ENCODE measurements at regions not wholly inside any gene's neighbourhood (a gene's known extent, or its start where the extent isn't known, plus 50 kb on each side); places are given as distances from the start of the nearest gene placed in this dataset.

DNA sequence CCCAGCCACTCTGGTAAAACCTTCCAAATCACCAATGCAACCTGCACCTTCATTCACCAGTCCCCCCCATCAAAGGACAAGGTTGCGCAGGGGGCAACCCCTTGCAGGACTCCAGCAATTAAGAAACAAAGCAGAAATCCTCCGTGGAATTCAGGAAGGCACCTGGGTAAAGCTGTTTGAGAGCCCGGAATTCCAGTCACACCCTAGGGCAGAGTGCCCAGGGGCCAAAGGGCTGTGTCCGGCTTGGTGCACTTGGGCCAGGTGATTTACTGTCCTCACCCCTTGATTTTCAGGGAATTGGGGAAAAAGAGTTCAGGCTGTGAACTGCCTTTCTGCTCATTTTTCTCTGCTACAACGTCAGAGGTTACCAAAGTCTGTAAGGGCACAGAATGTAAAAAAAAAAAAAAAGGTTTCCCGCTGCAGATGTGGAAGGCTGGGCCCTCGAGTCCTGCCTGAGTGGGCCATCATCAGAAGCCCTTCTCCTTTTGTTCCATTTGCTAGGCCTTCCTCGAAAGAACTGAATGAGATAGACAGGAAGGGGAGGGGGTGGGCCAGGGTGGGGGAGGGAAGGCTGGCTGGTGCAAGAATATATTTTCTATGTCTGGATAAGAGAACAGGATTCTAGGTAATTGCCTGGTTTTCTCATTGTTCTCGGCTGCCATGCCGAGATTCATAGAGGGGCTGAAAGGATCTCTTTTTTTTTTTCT, 266.5 kb upstream of the PSMD7 start:
- DNase-seq = no peak

DNA sequence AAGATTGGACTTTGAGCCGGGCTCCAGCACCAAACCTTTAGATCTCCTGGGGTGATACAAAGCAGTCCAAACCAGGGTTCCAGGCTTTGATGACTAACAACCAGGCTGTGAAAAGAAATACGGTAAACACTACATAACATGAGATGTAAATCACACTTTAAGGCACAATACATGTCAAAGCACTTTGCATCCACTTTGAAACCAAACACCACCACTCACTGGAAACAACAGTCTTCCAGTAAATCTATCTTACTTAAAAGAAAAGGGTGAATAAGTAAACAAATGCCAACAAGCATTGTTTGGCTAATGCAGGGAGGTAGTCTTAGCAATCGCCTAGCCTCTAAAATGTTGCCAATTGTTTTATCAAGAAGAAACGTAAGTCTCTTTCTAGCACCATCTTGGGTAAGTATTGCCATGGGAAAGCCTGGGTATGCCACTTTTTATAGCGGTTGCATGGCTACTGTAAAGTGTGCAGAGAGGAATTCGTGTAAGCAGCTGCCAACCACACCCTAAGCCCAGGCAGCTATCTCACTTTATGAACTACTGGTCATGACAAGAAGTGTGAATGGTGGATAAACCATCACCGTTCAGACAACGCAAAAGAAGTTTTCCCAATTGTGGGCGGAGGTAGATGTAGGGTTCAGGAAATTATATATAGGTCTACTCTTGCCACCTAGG, 267.4 kb upstream of the PSMD7 start:
- DNase-seq = peak in 1 of 2 experiments; percentile 75

DNA sequence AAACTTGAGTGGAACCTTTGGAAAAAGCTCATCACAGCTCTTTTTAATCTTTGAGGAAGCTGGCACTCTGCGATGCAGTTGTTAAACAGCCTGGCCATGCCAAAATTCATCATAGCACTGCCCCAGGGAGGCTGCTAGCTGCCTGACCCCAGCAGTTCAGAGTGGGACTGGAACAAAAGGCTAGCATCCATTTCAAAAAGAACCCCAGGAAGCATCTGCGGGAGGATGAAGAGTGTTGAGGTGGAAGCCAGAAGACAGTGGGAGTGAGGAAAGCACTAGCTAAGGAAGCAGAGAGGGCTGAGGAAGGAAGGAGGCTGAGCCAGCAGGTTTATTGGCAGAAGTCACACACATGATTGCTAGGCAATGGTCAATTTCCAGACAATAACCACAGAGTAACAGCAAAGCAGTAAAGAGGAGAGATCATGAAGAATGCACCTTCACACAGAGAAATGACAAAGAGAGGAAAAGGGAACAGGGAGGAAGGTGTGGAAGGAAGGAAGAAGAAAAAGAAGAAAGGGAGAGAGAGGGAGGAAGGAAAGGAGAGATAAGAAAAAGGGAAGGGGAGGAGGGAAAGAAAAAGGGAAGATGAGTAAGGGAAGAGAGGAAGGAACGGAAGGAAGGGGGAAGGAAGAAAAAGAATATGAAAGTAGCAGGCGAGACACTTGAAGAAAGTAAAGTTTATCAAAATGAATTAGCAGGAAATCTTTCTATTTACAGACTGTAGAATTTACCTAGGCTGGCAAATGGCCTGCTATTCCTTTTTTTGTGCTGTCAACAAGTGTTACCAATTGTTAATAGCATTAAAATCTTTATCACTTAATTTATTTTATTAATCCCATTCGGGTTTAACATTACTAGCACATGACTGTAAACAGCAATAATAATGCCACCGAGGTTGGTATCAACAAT, 270.0 kb upstream of the PSMD7 start:
- no peak for DNase-seq

DNA sequence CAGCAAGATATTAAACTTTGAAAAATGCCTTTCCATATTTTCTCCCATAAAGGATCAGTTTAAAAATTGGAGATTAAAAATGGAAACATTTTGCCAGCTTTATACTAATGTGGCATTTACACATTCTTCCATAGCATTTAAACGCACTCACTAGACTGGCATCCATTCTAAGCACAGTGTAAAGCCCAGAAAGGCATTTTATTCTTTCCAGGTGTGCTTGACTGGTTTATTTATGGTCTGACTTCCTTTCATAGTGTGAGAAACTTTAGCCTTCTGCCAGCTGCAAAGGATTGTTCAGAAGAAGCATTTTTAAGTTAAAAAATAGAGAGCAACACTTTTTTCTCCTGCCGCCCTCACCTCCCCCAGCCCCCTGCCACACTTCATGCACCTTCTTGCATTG, 271.7 kb upstream of the PSMD7 start:
- DNase-seq = no peak

DNA sequence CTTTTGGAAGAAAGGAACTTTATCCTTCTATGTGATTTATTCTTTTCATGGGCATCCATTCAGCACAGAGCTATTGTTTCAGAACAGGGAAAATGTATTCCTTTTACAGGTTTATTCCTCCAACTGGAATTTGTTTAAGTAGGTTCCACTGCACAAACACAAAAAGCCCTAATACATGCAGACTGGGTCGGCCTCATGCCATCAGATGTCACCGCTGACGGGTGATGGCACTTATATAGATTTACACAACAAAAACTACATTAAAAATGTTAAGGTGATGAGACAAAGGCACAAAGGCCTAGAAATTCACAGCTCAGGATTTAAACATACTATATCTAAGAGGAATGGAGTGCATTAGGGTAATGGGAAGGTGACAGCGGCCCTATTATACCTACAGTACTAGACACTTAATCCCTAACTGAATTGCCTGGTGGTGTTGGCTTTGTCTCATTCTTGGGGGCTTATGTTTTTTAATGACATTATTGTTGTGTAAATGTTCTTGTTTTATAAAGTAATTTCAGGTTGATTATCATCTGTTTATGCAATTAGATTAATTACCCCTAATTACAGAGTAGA, 276.4 kb upstream of the PSMD7 start:
- DNase-seq = no peak

DNA sequence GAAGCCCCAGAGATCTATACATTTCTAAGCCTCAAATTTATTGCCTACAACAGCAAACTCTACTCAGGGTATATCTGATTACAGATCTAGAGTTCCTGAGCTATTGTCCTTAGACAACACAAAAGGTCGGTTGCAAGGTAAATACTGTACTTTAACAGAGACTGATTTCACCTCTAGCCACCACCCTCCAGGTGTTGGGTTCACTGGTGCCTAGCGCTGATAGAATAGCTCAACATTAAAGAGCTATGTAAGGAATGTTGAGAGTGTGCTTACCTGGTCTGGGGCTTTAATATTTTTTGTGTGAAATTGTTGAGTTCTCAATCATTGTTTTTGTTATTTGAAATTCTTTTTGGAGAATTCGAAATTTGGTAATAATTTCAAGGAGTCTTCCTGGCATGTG, 277.0 kb upstream of the PSMD7 start:
- no peak for DNase-seq

DNA sequence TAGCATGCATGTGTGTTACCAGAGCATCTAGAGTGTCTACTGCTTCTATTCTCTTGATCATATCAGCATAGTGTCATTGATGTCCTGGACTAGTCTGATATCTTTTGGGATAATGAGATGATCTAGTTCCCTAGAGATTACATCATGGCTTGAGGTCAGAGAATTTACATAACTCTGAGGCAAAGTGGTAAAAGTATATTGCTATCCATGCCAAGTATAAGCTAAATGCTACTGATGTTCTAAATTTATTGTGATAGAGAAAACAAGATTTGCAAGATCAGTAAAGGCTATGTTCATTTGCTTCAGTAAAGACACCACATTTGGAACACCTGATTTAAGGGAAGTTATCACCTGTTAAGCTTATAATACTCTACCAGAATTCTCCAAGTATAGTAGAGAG, 280.7 kb upstream of the PSMD7 start:
- no peak for DNase-seq

DNA sequence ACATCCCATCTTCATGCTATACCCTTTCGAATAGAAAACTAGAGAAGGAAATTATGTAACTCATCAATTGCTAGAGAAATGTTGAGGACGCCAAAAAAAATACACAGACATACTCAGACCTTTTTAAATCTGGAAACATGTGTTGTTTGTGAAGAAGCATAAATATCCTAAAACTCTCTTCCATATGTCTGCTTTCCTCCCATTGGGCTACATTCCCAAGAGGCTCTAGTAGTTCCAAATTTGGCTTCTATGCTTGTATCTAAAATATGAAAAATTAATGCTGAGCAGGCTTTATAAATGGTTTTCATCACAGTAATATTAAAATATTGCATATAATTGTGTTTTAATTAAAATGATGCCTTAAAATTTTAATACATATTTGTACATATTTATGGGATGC, 297.9 kb upstream of the PSMD7 start:
- no peak for DNase-seq

DNA sequence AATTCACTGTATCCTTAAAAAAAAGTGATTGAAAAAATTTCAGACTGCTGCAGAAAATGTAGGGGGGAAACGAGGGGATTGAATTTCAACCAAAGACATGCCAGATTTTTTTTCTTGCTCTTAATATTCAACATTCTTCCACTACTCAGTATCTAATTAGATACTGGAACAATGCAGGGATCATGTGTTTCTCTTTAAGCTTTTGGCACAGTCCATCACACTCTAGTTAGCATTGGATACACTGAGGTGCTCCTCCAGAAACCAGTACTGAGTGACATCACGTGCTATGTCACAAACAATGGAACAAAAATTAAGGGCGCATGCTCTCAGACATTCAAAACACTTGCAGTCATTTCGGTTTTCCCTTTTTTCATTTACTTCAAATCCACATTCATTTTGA, 298.6 kb upstream of the PSMD7 start:
- DNase-seq = no peak

DNA sequence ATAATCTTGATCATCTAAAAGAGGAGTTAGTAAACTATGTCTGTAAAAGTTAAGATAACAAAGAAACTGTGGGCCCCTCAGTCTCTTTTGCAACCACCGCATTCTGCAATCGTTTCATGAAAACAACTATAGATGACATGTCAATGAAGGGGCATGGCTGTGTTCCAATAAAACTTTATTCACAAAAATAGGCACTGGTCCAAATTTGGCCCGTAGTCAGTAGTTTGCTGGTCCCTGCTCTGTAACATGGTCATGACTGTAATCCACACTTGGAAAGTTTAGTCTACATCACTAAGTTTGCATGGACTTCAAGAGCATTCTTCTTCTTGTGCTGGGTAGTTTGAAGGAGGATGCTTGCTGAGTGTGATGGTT, 299.3 kb upstream of the PSMD7 start:
- no peak for DNase-seq

DNA sequence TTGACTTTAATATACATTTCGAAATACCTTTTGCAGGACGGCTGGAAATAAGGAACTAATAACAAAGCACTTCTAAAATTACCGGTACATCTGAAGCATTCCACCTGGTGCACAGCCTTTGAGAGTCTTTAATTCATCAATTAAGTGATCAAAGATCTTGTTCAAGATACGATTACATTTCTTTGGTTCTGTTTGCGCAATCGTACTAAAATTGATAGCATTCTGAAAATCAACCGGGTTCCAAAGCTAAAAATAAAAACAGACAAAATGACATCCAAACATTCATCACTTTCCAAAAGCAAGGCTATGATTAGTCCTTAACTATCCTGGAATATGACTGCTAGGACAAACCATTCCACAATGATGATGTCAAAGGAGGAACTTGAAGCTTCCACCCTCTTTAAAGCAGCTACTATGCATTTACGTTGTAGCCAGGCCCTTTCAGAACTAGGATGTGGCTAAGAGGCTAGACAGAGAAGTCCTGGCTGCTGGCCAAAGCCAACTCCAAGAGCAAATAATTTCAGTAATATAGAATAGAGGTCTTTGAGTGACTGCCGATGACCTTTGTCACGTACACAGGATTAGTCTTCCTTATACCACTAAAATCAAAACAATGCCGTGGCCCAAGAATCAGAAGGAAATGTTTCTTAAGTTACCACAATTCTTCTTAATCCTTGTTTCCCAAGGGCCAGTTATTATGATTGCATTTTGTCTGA, 299.8 kb upstream of the PSMD7 start:
- no peak for DNase-seq

DNA sequence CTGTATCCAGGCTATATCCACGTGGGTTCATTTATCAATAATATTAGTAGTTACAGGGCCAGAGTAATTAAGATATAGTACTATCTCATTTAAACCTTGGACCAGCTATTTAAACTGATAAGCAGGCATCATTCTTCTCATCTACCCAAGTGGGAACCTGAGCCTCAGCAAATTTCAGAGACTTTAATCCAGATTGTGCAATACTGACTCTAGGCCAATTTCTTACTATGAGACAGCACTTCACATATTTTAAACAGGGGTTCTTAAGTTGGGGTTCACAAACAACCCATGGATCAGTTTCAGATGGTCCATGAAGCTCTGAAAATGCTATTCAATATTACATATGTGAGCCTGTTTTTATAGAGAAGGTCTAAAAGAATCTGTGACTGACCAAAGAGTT, 302.7 kb upstream of the PSMD7 start:
- no peak for DNase-seq

DNA sequence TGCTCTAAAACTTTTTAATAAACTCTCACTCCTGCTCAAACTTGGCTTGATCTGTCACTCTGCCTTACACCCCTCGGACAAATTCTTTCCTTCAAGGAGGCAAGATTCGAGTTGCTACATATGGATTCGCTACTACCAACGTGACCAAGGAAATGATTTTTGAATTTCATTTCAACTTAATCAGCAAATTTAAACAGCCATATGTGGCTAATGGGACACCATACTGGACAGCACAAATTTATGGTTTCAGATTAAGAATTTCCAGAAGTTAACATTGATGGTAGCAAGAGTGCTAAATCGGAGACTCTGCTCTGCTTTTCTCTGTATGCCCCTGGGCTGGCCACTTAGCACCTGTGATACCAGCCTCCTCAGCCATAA, 318.2 kb upstream of the PSMD7 start:
- DNase-seq = no peak

DNA sequence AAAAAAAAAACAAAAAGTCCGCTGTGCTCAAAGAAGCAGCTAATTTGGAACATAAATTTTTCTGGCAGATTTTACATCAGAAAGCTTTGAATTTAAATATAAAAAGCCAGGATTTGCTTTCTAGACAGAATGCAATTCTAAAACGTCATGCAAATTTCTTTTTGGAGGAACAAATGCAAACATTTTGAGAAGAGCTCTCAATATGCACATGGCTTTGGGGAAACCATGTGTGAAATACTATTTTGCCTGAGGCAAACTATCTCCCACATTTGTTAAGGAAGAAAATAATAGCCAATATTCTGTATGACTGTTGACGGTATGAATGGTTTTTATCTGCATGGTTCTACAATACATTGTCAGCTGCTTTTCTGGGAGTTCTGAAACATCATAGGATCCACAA, 320.0 kb upstream of the PSMD7 start:
- no peak for DNase-seq

DNA sequence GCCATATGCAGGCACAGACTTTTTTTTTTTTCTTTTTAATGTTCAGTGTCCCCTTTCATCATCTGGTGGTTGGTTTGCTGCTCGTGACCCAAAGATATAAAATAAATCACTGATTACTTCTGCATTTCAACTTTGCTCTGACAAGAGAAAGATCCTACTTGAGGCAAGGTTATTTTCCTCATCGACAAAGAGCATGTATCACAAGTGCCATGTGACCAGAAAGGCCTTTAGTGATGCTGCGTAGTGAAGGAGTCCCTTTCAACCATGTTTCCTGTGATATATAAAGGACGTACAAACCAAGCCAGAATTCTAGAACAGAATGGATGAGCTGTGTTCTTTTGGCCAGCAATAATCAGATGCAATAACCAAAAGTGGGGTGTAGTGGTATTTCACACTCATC, 323.4 kb upstream of the PSMD7 start:
- no peak for DNase-seq

DNA sequence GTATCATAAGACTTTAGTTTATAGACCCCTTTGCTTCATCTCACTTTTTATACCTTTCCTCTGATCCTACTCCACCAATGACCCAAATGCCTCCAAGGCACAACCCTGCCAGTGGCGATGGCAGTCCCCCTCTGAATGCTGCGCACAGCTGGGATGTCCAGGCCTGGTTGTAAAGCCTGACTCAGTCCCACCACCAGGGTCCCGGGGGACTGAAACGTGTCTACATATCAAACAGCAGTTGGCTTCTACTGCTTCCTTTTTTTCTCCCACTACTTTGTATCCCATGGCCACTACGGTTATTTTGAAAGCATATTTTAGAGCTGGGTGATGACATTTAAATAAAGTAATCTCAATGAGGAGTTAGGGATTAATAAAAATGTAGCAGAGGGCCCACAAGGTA, 329.8 kb upstream of the PSMD7 start:
- DNase-seq = no peak

DNA sequence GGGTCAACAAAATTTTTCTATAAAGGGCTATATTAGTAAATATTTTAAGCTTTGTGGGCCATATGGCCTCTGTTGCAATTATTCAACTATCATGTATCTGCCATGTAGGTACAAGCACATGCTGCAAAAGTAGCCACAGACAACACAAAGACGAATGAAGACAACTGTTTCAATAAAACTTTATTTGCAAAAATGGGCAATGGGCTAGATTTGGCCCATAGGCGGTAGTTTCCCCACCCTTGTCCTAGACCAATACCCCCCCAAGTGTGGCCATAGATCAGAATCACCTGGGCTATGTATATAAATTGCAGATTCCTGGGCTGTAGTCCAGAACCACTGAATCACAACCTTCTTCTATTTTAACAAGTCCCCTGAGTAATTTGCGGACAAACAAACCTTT, 331.0 kb upstream of the PSMD7 start:
- no peak for DNase-seq

DNA sequence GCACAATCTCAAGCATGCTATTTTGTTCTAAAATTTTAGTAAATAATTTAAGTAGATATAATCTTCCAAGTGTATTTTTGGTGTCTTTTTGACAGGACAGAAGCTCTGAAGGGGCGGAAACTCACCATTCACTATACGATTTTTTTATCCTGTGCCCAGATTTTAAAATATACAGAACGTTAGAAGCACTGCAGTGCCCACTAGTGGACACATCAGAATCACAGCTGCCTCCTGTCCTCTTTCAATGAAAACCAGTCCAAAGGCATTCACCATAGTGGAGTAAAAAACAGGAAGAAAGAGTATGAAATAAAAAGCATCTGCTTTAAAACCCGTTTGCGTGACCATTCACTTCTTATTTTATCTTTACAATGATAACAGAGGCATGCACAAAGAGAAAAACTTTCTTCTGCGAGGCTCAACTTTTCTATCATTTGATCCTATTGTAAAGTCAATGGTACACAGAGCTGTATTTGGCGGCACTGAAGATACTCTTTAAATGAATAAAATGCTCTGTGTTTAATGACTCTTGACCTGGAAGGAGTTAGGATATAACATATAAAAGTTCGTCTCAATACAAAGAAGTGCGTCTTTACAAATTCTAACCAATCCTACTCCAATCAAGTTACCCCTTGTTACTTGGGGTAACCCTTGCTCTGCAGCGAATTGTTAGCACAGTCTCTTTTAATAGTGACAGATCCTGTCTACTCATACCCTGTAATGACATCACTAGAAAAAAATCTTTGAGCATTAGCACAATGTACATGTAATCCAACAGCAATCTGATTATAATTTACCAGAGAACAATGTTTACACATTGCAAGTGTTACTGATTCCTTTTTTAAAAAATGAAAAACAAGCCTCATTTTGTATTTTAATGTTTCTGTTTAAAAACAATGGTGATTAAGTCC, 339.8 kb upstream of the PSMD7 start:
- DNase-seq = peak in 1 of 2 experiments; percentile 11

DNA sequence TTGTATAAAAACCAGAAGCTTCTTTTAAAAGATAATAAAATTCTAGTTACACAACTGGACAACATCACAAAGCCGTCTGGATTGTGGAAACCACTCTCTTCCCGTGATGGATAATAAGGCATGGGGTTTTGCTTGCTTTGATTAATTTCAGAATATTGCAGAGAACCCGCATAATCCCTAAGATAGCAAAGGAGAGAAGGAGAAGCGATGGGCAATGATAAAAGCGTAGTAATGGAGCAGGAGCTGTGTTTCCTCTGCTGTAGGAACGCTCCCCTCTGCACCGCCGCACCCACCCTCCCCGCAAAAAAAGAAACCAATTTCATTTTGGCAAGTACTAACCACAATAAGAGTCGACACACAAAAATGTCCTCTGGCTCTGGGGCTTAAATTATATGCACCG, 340.9 kb upstream of the PSMD7 start:
- no peak for DNase-seq

DNA sequence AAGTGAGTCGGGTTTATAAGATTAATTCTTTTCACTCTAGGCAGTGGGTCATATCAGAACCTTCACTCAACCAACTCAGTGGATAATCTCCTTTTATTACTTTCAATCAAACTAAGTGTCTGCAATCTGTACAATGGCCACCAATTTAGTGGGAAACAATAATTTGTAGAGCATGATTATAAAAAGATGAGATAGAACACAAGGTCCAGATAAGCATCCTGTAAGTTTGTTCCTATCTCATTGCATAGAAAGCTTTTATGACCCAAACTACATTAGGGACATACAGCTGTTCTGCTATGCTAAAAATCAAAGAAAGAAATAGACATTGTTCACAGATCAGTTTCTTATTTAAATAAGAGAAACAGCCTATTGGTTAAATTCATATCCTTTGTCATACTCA, 341.4 kb upstream of the PSMD7 start:
- no peak for DNase-seq

DNA sequence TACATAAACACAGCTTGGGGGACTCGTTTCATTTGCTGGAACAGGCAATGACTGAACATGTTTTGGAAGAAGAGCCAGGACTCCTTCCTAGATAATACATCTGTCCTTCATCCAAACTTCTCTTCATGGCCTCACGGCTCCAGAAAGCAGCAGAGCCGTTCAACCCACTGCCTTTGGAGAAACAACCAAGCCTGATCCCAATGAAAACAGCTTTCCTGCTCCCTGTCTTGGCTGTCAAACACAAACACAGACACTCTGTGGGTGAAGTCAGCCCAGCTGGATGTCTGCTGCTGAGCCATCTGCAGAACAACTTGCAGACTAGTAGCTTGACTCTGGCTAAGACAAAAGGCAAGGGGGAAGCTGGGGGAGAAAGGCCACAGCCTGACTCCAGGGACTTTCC, 345.1 kb upstream of the PSMD7 start:
- DNase-seq = no peak

All from NCI-H187 (cell line).